ENCODE measurements at regions not wholly inside any gene's neighbourhood (a gene's known extent, or its start where the extent isn't known, plus 50 kb on each side); places are given as distances from the start of the nearest gene placed in this dataset.

DNA sequence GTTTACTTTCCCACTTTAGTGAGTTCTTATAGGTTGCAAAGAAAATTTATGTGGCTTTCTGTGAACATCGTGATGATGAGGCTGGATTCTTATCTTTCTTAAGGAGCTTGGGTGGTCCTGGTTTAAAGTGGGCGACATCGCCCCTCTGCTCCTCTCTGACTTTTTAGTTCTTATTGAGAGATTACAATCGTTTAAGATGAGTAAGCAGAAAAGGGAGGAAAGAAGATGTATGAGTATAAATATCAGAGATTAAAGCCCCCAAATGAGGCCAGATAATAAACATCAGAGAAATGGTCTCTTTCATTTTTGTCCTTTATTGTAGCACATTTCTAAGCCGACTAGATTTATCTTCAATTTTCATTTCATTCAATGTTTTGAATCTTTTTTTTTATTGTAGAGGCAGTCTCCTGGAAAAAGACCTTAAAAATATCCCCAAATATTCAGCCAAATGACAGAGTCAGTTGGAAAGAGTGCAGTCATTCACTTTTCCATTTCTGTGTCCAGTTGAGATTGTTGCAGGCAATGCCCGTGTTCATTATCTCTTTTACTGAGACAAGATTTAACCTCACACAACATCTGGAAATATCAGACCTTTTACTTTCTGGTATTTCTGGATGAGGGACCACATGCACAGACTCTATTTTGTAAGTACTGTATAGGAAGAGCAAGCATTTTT is 62.0 kb upstream of the PDE7B start:
- H3K4me2 ChIP-seq, result no peak overlapping the region
- H3K9me3 Mint-ChIP-seq, result no peaks in the 10 kb centered on the region
- DNase-seq (ENCODE audit: low spot score), result no peak
- 0 out of 2 replicates have a peak, but pooled peaks cover 3% of the 10 kb centered on the region for H3K9me2 ChIP-seq (ENCODE audit: insufficient read depth)
- no peaks in the 10 kb centered on the region for H3F3A ChIP-seq (replicated peaks; ENCODE audit: low read depth)
- H4K20me1 ChIP-seq (replicated peaks; ENCODE audit: insufficient read depth), result no peaks in the 10 kb centered on the region
- H3K4me3 ChIP-seq, result no peak overlapping the region
- H3K36me3 ChIP-seq (ENCODE audit: insufficient read depth), result no peaks in the 10 kb centered on the region
- H3K27ac ChIP-seq (ENCODE audit: low read depth), result no peak overlapping the region
- H3K27me3 ChIP-seq (ENCODE audit: insufficient read depth), result no peaks in the 10 kb centered on the region
- H2AFZ ChIP-seq, result peak overlapping the region; percentile 19; the same call in 1 of the 2 replicates
- peak overlapping the region; percentile 10; the same call in 1 of the 2 replicates for H3K27ac Mint-ChIP-seq
- TF ChIP-seq, protein P1, sequence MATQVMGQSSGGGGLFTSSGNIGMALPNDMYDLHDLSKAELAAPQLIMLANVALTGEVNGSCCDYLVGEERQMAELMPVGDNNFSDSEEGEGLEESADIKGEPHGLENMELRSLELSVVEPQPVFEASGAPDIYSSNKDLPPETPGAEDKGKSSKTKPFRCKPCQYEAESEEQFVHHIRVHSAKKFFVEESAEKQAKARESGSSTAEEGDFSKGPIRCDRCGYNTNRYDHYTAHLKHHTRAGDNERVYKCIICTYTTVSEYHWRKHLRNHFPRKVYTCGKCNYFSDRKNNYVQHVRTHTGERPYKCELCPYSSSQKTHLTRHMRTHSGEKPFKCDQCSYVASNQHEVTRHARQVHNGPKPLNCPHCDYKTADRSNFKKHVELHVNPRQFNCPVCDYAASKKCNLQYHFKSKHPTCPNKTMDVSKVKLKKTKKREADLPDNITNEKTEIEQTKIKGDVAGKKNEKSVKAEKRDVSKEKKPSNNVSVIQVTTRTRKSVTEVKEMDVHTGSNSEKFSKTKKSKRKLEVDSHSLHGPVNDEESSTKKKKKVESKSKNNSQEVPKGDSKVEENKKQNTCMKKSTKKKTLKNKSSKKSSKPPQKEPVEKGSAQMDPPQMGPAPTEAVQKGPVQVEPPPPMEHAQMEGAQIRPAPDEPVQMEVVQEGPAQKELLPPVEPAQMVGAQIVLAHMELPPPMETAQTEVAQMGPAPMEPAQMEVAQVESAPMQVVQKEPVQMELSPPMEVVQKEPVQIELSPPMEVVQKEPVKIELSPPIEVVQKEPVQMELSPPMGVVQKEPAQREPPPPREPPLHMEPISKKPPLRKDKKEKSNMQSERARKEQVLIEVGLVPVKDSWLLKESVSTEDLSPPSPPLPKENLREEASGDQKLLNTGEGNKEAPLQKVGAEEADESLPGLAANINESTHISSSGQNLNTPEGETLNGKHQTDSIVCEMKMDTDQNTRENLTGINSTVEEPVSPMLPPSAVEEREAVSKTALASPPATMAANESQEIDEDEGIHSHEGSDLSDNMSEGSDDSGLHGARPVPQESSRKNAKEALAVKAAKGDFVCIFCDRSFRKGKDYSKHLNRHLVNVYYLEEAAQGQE (IDR thresholded peaks at IDR 0.05; ENCODE audit: unreplicated experiment), result no peak
- TF ChIP-seq ZNF462 (CRISPR knock-in tag; IDR thresholded peaks at IDR 0.05), result no peak
- TF ChIP-seq STAT1 (IDR thresholded peaks at IDR 0.05; ENCODE audit: unreplicated experiment), result no peak
- no peak for TF ChIP-seq NANOG (IDR thresholded peaks at IDR 0.05; ENCODE audit: borderline replicate concordance)
- no peak for TF ChIP-seq ZNF114 (CRISPR knock-in tag; IDR thresholded peaks at IDR 0.05)
- TF ChIP-seq EZH2phosphoT487 (IDR thresholded peaks at IDR 0.05; ENCODE audit: unreplicated experiment), result no peak
- no peak for TF ChIP-seq POLR2AphosphoS5 (IDR thresholded peaks at IDR 0.05; ENCODE audit: low read depth)
- H3K4me3 Mint-ChIP-seq, result no peak overlapping the region
- H3K79me2 ChIP-seq (replicated peaks; ENCODE audit: insufficient read depth), result no peaks in the 10 kb centered on the region
- no peak for ATAC-seq
- no peaks in the 10 kb centered on the region for H3K27me3 Mint-ChIP-seq (ENCODE audit: insufficient read depth, low read depth, poor library complexity)
- H3K36me3 Mint-ChIP-seq (ENCODE audit: low read depth), result no peaks in the 10 kb centered on the region
- no peaks in the 10 kb centered on the region for H3K4me1 ChIP-seq (ENCODE audit: insufficient read depth)
- no peaks in the 10 kb centered on the region for H3K4me1 Mint-ChIP-seq

Measured in GM23338 (cell line).